HG03060 (cell line): ENCODE measurements at regions not wholly inside any gene's neighbourhood (a gene's known extent, or its start where the extent isn't known, plus 50 kb on each side); places are given as distances from the start of the nearest gene placed in this dataset.

Source experiments
- ATAC-seq: cut with Tn5 transposase; IDR thresholded peaks from one replicate; pipeline ENCODE4 v1.9.1; 2021; ENCODE audit warnings: low read depth, moderate number of reproducible peaks; ENCODE audit not compliant: unreplicated experiment

DNA sequence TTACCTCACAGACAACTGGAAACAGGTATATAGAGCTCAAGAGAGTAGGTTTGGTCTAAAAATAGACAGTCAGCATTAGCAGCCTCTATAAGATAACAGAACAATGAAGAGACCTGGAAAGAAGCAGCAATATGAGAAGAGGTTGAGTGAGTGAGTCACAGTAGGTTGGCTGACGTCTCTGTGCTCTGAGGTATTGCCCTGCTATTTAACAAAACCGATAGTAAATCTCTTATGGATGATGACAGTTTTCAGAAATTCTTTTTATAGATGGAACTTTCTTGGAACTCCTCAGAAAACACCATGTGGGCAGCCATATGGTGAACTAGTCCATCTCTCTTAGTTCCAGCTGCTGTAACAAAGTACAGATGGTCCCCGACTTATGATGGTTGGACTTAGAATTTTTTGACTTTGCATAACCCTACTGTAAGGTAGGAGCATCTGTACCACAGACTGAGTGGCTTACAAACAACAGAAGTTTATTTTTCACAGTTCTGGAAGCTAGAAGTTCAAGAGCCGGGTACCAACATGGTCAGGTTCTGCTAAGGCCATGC, 123.5 kb downstream of the MBD2 start:
- ATAC-seq: no peak

DNA sequence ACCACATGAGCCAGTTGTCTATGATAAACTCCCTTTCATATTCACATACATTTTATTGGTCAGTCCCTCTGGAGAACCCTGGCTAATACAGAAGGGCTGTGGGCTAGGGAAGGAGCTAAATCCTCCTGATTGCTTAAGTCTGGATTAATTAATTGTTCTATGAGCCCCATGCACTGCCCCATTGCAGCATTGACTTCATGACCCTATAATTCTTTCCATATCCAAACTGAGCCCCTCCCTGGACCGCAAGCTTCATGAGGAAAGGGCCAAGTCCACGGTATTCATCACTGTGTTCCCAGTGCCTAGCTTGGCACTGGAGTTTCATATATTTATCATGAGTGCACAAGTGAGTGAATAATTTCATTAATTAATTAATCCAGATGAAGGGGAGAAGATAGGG, 124.0 kb downstream of the MBD2 start:
- ATAC-seq: no peak

DNA sequence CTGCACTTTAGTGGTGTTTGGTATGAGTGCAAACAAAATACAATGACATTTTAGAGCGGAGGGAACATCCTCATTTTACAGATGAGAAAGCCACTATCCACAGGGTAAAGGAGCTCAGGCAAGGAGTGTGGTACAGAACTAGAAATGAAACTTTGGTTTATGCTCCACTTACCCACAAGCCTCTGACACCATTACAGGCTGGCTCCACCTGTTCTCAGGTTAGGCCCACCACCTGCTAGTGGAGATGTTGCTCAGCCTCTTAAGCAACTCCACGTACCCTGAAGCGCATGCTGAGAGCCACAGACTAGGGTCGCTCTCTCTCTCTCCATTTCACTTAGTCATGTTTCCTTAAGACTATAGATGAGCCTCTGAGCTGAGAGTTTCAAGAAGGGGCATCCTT, 130.0 kb downstream of the MBD2 start:
- no peak for ATAC-seq

DNA sequence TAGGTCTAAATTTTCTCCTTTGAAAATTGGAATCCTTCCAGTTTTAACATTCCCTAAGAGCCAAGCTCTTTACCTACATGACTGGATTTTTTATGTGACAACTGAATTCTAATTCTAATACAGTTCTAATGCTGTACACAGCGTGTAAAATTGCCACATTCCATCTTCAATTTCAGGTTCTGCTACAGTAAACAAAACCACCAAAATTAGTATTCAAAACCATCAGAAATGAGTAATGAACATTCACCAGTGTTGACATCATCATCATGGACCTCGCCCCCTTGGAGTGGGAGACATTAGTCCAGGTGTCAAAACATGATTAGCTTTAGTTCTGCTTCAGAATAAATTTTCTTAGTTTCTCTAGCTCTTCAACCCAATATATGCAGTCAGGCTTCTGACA, 133.6 kb downstream of the MBD2 start:
- ATAC-seq: no peak

DNA sequence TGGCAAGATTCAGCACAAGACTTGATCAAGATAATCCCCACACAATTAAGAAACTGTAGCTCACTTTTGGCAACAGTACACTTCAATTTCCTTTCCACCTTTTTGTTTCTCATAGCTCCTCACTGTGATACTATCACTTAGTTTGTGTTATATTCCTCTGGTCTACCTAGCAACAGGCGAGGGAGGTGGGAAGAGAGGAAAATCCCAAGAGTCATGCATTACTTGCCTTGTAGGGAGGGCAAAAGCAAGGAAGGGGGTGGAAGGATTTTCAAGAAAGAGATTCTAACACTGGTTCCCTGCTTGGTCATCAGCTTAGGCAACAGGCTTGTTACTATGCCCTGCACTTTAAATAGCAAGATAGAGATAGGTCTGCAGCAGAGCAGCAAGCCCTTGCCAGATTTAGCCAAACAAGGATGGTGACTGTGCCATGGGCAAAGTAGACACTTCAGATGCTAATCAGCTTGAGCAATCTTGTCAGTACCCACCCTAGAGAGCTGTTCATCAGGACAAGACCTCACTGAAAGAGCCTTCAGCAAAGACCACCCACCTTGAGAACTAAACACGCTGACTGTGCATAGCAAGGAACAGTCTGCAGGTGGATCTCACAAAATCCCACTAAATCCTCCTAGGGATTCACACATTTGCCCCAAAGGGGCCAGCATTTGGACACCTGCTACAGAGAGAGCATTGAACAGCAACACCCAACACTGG, 134.6 kb downstream of the MBD2 start:
- no peak for ATAC-seq

DNA sequence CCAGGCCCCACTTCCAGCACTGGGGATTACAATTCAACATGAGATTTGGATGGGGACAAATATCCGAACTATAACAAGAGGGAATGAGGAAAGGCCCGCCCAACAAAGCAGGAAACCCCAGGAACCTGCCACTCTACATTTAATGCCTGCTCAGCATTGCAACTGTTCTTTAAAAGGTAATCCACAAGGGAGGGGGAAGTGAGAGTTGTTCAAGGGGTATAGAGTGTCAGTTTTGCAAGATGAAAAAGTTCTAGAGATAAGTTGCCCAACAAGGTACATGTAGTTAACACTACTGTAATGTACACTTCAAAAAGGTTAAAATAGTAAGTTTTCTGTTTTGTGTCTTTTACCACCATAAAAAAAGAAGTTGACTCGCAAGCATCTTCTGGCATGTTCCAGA, 137.6 kb downstream of the MBD2 start:
- ATAC-seq: no peak

DNA sequence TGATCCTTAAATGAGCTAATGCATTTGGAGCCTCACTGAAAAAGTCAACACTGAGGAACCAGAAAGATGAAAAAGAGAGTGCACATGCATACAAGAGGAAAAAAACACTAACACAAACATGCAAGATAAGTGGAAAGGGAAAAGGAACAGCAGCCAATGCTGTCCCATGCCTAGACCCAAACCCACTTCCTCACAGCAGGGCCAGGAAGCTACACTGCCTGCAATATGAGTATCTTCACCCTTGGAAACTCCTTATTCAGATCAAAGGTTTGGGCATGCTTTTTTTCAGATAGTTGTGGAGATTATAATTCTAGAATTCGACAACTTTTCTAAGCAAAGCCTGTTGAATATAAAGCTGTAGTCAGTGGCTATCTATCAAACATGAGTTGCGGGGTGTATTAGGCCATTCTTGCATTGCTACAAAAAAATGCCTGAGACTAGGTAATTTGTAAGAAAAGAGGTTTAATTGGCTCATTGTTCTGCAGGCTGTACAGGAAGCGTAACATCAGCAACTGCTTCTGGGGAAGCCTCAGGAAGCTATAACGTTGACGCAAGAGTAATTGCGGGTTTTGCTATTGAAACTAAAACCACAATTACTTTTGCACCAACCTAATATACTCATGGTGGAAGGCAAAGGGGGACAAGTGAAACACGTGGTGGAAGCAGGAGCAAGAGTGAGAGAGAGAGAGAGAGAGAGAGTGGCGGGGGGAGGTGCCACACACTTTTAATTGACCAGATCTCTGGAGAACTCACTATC, 138.2 kb downstream of the MBD2 start:
- peak; percentile 87 for ATAC-seq

DNA sequence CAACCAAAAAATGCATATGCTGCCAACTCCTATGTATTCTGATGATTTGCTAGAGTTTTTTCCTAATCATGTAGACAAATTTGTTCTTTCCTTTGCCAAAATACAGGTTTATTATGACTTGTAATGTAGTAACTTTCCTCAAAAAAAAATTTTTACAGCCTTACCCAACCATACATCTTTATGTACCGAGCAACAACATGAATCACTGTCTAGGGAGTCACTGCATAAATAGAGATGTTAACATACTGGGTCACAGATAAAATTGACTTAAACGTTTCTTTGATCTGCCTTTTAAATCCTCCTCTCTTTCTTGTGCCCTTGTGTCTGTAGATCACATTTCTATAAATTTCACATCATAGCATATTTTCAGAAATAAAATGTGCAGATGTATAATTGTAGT, 143.6 kb downstream of the MBD2 start:
- no peak for ATAC-seq

DNA sequence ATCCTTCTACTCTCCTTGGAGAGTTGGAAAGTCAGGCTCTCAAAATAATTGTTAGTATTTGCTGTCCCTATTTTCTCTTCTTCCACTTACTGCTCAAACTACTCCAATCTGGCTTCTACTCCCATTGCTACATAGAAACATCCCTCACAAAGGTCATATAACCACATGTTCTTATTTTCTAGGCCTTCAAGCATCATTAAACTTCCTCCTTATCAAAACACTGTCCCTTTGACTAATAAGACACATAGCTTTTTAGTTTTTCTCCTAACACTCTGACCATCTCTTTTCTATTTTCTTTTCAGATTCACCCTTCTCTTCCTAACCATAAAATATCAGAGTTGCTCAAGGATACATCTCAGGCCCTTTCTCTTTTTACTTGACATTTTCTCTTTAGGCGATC, 148.3 kb downstream of the MBD2 start:
- ATAC-seq: no peak

DNA sequence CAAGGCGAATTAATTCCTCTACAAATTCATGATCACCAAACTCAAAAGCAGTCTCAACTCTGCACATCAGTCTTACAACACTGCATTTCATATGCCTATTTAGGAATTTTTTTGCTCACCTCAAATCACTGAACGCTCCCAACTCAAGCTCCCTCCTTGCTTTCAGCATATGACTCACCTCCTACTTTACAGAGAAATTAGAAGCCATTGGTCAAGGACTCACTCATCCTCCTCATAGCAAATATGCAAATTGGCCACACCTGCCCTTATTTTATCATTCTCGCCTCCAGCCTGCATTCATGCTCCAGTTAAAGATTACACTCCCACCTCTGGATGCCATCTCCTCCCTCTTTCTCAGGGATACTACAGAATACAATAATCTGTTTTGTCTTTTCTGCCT, 148.8 kb downstream of the MBD2 start:
- ATAC-seq: no peak

DNA sequence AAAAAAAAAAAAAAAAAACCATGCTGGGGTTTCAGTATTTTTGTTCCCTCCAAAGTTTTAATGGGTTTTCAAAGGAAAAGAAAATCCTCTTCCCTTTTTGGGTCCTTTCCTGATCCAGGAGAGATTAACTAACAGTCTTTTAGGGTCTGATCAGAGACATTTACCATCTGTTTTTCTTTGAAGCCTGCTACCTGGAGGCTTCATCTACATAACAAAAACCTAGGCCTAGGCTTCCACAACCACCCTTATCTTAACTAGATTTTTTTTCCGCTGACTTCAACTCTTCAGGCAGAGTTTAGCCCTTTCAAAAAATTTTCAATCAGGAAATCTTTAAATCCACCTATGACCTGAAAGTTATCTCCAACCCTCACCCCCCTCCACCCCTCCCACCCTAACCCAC, 154.7 kb downstream of the MBD2 start:
- no peak for ATAC-seq

DNA sequence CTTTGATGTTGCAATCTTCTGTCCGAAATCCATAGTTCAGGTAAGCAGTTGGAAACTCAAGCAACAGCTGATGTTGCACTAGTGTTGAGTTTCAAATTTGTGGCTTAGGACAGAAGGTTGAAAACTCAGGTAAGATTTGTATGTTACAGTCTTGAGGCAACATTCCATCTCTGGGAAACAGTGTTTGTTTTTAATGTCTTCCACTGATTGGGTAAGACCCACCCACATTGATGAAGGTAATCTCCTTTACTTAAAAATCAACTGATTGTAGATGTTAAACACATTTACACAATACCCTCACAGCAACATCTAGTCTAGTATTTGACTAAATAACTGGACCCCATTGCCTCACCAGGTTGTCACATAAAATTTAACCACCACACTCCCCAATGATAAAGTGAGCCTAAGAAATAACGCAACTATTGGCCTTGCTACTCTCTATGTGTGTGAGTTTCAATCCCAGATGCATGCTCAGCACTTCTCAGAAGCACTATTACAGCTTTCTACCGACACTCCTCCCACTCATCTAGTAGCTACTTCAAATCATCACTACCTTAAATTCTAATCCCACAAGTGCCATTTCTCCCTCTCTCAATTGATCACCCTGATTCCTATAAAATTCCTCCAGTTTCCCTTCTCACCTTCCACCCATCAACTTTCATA, 164.0 kb downstream of the MBD2 start:
- no peak for ATAC-seq

DNA sequence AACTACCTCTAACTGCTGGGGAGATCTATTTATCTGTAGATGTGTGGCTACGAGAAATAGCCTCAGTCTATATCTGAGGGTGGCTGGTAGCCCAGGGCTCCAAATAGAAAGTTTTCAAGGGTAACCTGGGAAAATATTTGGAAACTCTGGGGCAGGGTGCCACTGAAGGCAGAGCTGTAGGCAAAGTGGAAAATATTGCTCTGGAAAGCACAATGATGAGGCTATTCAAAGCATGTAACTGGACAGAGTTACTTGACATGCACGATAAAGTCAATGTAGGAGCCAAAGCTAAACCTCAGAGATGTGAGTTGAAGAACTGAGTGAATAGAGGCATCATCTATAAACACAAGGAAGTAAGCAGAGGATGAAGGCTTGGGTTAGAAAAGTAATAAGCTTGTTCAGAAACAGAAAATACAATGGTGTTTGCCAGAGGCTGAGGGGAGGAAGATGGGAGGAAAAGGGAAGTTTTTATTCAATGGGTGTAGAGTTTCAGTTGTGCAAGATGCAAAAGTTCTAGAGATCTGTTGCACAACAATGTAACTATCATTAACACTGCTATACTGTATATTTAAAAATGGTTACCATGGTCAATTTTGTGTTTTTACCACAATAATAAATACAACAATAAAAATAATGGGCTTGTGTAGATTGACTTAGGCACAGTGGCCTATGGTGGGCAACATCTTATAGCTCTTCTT, 171.6 kb downstream of the MBD2 start:
- ATAC-seq: no peak

DNA sequence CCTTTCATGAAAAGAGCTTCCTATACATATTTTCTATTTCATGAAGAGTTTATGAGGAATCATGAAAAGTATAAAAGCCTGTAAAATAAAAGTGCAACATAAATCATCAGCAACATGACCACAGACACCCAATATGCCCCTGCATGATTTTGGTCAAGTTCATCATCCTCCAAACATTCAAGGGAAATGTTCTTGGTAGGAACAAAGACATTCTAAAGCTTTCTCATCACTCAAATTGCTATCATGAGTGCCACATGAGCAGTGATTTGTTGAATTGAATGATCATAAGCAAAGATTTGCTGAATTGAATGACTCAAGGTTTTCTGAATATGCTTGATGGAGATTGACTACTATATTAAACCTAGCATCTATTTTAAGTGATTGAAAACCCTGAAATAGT, 172.2 kb downstream of the MBD2 start:
- no peak for ATAC-seq

DNA sequence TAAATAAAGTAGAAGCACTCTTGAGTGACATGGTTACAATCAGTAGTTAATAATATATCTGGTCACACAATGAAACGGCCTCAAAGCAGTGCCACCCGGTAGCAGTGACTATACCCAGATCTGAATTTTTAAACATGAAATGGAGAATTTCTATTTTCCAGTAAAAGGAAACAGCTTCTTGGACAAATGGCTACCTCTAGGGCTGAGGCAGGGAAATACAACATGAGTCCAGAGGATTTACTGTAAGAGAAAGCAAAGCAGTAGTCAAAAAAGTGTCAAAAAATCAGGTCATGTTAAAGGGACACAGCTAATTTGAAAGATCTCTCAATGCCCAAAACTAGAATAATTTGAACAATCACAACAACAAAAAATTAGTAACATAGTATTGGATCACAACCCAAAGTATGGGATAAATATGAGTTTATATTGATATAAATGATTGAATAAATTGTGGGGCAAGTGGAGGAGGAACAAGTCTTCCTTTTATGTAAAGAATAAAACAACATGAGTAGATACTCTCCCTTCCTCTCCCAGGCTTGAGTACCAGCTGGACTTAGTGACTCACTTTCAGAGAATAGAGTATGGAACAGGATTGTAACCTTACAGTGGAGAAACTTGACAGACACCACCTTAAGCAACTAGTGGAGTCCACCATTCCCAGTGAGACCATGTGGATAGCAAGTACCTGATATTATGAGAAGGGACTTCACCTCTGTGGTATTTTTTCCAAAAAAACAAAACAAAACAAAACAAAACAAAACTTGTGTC, 180.8 kb downstream of the MBD2 start:
- ATAC-seq: no peak

DNA sequence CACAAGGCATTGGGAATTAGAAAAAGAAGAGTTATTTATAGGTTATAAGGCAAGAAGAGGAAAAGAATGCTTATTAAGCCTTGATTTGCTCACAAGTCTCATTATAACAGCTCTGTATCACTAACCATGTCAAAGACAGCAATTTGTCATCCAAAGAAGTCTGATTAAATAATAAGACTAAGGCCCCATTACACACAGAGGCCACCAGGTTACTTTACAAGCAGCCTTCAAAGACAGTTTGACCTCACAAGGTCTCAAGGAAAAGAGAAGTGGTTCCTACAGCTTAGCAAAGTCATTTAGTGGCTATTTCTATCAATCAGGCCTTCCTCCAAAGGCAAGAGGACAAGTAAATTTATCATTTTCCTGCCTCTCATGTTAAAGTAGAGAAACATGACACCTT, 188.5 kb downstream of the MBD2 start:
- no peak for ATAC-seq

DNA sequence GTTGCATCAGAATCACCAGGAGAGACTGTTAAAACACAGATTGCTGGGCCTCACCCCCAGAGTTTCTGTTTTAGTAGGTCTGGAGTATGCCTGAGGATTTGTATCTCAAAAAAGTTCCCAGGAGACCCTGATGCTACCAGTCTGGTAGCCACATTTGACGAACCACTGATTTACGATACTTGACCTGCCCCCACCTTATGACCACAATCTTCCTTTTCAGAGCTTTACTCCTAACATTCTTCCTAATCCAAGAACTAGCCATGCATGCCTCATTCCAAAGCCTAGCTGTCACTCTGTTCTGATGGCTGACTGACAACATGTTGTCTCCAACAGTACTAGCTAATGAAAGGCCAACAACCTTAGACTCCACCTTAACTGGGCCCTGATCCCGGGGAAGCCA, 191.4 kb downstream of the MBD2 start:
- ATAC-seq: no peak

DNA sequence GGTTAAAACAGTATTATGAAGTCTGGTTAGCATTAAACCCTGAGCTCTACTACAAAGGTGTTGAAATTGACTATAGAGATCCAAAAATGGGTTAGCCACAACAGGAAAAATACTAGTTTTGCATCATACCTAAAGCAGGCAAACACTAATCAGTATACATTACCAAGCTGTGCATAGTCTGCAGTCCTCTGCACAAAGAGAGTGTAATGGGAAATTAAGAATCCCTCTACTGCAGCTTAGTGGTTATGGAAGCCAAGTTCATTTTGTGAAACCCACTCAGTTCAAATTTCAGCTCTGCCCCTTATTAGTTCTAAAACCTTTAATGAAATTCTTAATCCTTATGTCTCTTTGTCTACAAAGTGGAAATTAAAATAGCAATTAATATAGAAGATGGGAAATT, 192.1 kb downstream of the MBD2 start:
- no peak for ATAC-seq

DNA sequence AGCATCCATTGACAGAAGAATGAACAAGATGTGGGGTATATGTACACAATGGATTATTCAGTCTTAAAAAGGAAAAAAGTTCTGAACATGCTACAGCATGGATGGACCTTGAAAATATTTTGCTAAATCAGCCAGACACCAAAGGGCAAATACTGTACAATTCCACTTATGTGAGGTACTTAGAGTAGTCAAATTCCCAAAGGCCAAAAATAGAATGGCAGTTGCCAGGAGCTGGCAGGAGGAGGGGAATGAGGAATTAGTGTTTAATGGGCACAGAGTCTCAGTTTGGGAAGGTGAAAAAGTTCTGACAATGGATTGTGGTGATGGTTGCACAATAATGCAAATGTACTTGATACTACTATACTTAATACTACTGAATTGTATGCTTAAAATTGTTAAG, 193.2 kb downstream of the MBD2 start:
- no peak for ATAC-seq

DNA sequence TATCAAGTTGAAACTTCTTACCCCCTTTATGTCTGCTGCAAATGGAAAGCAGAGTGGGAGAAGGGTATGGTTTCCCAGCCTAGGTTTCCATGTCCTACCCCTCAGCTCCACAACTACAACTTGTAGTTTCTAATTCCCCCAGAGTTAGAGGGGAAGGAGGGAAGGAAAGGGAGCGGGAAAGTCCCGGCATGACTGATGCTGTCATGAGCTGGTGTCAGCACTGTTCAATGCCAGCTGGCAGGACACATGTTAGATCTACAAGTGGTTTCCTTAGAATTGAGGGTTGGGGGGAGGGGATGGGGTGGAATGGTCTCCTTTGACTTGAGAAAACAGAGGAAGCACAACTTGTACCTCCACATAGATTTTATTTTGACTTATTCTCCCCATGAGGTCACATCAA, 194.0 kb downstream of the MBD2 start:
- no peak for ATAC-seq
